ENCODE measurements at regions not wholly inside any gene's neighbourhood (a gene's known extent, or its start where the extent isn't known, plus 50 kb on each side); places are given as distances from the start of the nearest gene placed in this dataset.

GRCh38 chr15:69893086-69893485 is 204.6 kb downstream of the TLE3 start:
- intact Hi-C loops (cut with DNase I), result no loop called here
- ATAC-seq (no peak), DNase-seq (ENCODE audit: missing footprints) (no peak)

- ATAC-seq (peak; percentile 81), DNase-seq (ENCODE audit: missing footprints) (no peak)
- intact Hi-C loops (cut with DNase I), result no loop called here
Measured at GRCh38 chr15:69893863-69894262, 203.9 kb downstream of the TLE3 start.

- intact Hi-C loops (cut with DNase I), result no loop called here
- ATAC-seq (no peak), DNase-seq (ENCODE audit: missing footprints) (no peak)
Measured at GRCh38 chr15:69895202-69895601, 202.5 kb downstream of the TLE3 start.

GRCh38 chr15:69896606-69897005 is 201.1 kb downstream of the TLE3 start:
- no peak for DNase-seq (ENCODE audit: missing footprints)
- no peak for ATAC-seq
- intact Hi-C loops (cut with DNase I), result no loop called here

- intact Hi-C loops (cut with DNase I), result no loop called here
- no peak for DNase-seq (ENCODE audit: missing footprints)
- ATAC-seq, result no peak
Measured at GRCh38 chr15:69897061-69897460, 200.7 kb downstream of the TLE3 start.

- ATAC-seq, result no peak
- intact Hi-C loops (cut with DNase I), result no loop called here
- no peak for DNase-seq (ENCODE audit: missing footprints)
Measured at GRCh38 chr15:69897471-69898237, 200.1 kb downstream of the TLE3 start.

GRCh38 chr15:69898243-69898642 is 199.5 kb downstream of the TLE3 start:
- intact Hi-C loops (cut with DNase I), result no loop called here

GRCh38 chr15:69902414-69903062 is 195.2 kb downstream of the TLE3 start:
- ATAC-seq, result no peak
- intact Hi-C loops (cut with DNase I), result no loop called here
- no peak for DNase-seq (ENCODE audit: missing footprints)

More at GRCh38 chr15:69898243-69898642, 199.5 kb downstream of the TLE3 start:
- ATAC-seq (no peak), DNase-seq (ENCODE audit: missing footprints) (no peak)

- DNase-seq (ENCODE audit: missing footprints), result no peak
- intact Hi-C loops (cut with DNase I), result no loop called here
- ATAC-seq, result no peak
Measured at GRCh38 chr15:69903470-69904469, 193.9 kb downstream of the TLE3 start.

- DNase-seq (ENCODE audit: missing footprints), result no peak
- intact Hi-C loops (cut with DNase I), result no loop called here
- ATAC-seq, result no peak
Measured at GRCh38 chr15:69906256-69907185, 191.2 kb downstream of the TLE3 start.

GRCh38 chr15:69908060-69908459 is 189.7 kb downstream of the TLE3 start:
- intact Hi-C loops (cut with DNase I), result no loop called here
- DNase-seq (ENCODE audit: missing footprints) (no peak), ATAC-seq (no peak)

- DNase-seq (ENCODE audit: missing footprints) (no peak), ATAC-seq (no peak)
- intact Hi-C loops (cut with DNase I), result no loop called here
Measured at GRCh38 chr15:69908590-69909420, 188.9 kb downstream of the TLE3 start.

GRCh38 chr15:69909719-69910444 is 187.8 kb downstream of the TLE3 start:
- no peak for ATAC-seq
- intact Hi-C loops (cut with DNase I), result no loop called here
- no peak for DNase-seq (ENCODE audit: missing footprints)

GRCh38 chr15:69910514-69910913 is 187.2 kb downstream of the TLE3 start:
- intact Hi-C loops (cut with DNase I), result no loop called here
- no peak for ATAC-seq
- no peak for DNase-seq (ENCODE audit: missing footprints)

GRCh38 chr15:69912116-69912515 is 185.6 kb downstream of the TLE3 start:
- ATAC-seq (no peak), DNase-seq (ENCODE audit: missing footprints) (no peak)
- intact Hi-C loops (cut with DNase I), result no loop called here

GRCh38 chr15:69914040-69914439 is 183.7 kb downstream of the TLE3 start:
- DNase-seq (ENCODE audit: missing footprints) (no peak), ATAC-seq (no peak)
- intact Hi-C loops (cut with DNase I), result no loop called here

GRCh38 chr15:69914960-69915359 is 182.8 kb downstream of the TLE3 start:
- intact Hi-C loops (cut with DNase I), result no loop called here
- DNase-seq (ENCODE audit: missing footprints) (no peak), ATAC-seq (no peak)

Data from Right ventricle myocardium inferior (tissue), 1 donor.